ENCODE measurements at regions not wholly inside any gene's neighbourhood (a gene's known extent, or its start where the extent isn't known, plus 50 kb on each side); places are given as distances from the start of the nearest gene placed in this dataset.

- Histone ChIP-seq H3K9ac (ENCODE audit: insufficient read depth, low read length, poor library complexity, severe bottlenecking) (no peak overlapping the region), H3K36me3 (replicated peaks in 1 of 2; ENCODE audit: control insufficient read depth in 1 of 2, insufficient read depth in 2 of 2, low read length in 2 of 2) (no peaks in the 10 kb centered on the region), H3K27ac (ENCODE audit: low read depth in 1 of 2, low read length in 2 of 2) (no peak overlapping the region), H3K27me3 (ENCODE audit: control insufficient read depth in 2 of 2, insufficient read depth in 2 of 2, low read length in 2 of 2) (no peaks in the 10 kb centered on the region), H3K4me3 (replicated peaks in 1 of 3; ENCODE audit: low read depth in 2 of 3, low read length in 3 of 3) (no peak overlapping the region), H4K20me1 (ENCODE audit: insufficient read depth, low read length) (no peaks in the 10 kb centered on the region), H2AFZ (ENCODE audit: insufficient read depth, low read depth, low read length, poor library complexity, severe bottlenecking) (no peak overlapping the region), H3K4me2 (replicated peaks; ENCODE audit: extremely low read depth, low read length, poor library complexity, severe bottlenecking) (no peak overlapping the region), H3K79me2 (ENCODE audit: insufficient read depth, low read length) (no peaks in the 10 kb centered on the region), H3K4me1 (ENCODE audit: control insufficient read depth in 1 of 2, insufficient read depth in 2 of 2, low read length in 2 of 2) (no peaks in the 10 kb centered on the region), H3K9me3 (replicated peaks in 1 of 2; ENCODE audit: control insufficient read depth in 1 of 2, insufficient read depth in 1 of 2, low read length in 2 of 2) (no peaks in the 10 kb centered on the region)
- no peaks in the 10 kb centered on the region for H3K36me3 Mint-ChIP-seq
- H3K27me3 Mint-ChIP-seq (ENCODE audit: low read depth in 3 of 3) = peaks cover 0 to 2% (median 1%) of the 10 kb centered on the region in 3 donors
- H3K27ac Mint-ChIP-seq = no peak overlapping the region
- H3K9me3 Mint-ChIP-seq = peaks cover 0 to 12% (median 2%) of the 10 kb centered on the region in 7 donors
- no peak for TF ChIP-seq CTCF (IDR thresholded peaks at IDR 0.05)
- no peaks in the 10 kb centered on the region for H3K4me1 Mint-ChIP-seq
- intact Hi-C loops (cut with micrococcal nuclease) = no loop called here
- WGBS (ENCODE audit: insufficient coverage) = 83% methylated on average over 4 of the region's 5 CpGs
- no peak for DNase-seq
- H3K4me3 Mint-ChIP-seq = no peak overlapping the region
Measured at GRCh38 chr6:19632230-19632629, 204.9 kb upstream of the ID4 start.

- Histone ChIP-seq H3K27me3 (ENCODE audit: control insufficient read depth in 2 of 2, insufficient read depth in 2 of 2, low read length in 2 of 2) (no peaks in the 10 kb centered on the region), H3K9me3 (replicated peaks in 1 of 2; ENCODE audit: control insufficient read depth in 1 of 2, insufficient read depth in 1 of 2, low read length in 2 of 2) (peaks cover 0 to under 1% of the 10 kb centered on the region in 2 donors), H3K36me3 (replicated peaks in 1 of 2; ENCODE audit: control insufficient read depth in 1 of 2, insufficient read depth in 2 of 2, low read length in 2 of 2) (no peaks in the 10 kb centered on the region), H3K79me2 (ENCODE audit: insufficient read depth, low read length) (no peaks in the 10 kb centered on the region), H3K27ac (ENCODE audit: low read depth in 1 of 2, low read length in 2 of 2) (no peak overlapping the region), H2AFZ (ENCODE audit: insufficient read depth, low read depth, low read length, poor library complexity, severe bottlenecking) (no peak overlapping the region), H3K4me1 (ENCODE audit: control insufficient read depth in 1 of 2, insufficient read depth in 2 of 2, low read length in 2 of 2) (no peaks in the 10 kb centered on the region), H4K20me1 (ENCODE audit: insufficient read depth, low read length) (no peaks in the 10 kb centered on the region), H3K9ac (ENCODE audit: insufficient read depth, low read length, poor library complexity, severe bottlenecking) (no peak overlapping the region), H3K4me2 (replicated peaks; ENCODE audit: extremely low read depth, low read length, poor library complexity, severe bottlenecking) (no peak overlapping the region), H3K4me3 (replicated peaks in 1 of 3; ENCODE audit: low read depth in 2 of 3, low read length in 3 of 3) (no peak overlapping the region)
- DNase-seq = no peak
- 100% methylated on average over 2 of the region's 3 CpGs for WGBS (ENCODE audit: insufficient coverage)
- Mint-ChIP-seq H3K9me3 (peaks cover 0 to 12% (median 2%) of the 10 kb centered on the region in 7 donors), H3K27me3 (ENCODE audit: low read depth in 3 of 3) (peaks cover 0 to 2% (median 1%) of the 10 kb centered on the region in 3 donors), H3K4me1 (no peaks in the 10 kb centered on the region), H3K4me3 (no peak overlapping the region), H3K36me3 (no peaks in the 10 kb centered on the region), H3K27ac (no peak overlapping the region)
- intact Hi-C loops (cut with micrococcal nuclease) = no loop called here
- TF ChIP-seq CTCF (IDR thresholded peaks at IDR 0.05) = no peak
Measured at GRCh38 chr6:19632786-19633185, 204.4 kb upstream of the ID4 start.

Measured in CD14-positive monocyte (primary cell).